ENCODE measurements at regions not wholly inside any gene's neighbourhood (a gene's known extent, or its start where the extent isn't known, plus 50 kb on each side); places are given as distances from the start of the nearest gene placed in this dataset.

DNA sequence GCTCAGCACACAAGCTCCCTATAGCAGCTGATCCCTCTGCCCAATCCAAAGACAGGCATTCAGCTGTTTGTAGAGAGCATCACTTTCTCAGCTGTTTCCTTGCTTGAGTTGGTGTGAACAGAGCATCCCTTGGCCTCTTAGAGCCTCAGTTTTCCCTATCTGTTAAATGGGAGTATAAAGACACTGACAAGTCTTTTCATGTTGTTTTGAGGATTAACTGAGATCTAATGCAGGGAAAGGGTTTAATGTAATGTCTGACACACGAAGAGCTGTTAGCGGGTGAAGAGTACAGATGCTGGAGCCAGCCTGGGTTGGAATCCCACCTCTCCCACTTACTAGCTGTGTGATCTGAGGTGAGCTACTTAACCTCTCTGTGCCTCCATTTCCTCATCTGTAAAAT lies 149.5 kb downstream of the PHETA1 start:
- no peak for TF ChIP-seq TCF12 (IDR thresholded peaks at IDR 0.05; ENCODE audit: low read depth)
- no peak for TF ChIP-seq YY1 (IDR thresholded peaks at IDR 0.05; ENCODE audit: low read depth)
- no peak for TF ChIP-seq REST (IDR thresholded peaks at IDR 0.05; ENCODE audit: low read depth)
- no peak for TF ChIP-seq CEBPB (IDR thresholded peaks at IDR 0.05)
- TF ChIP-seq TAF1 (IDR thresholded peaks at IDR 0.05; ENCODE audit: low read depth): no peak
- no peak for TF ChIP-seq RAD21 (IDR thresholded peaks at IDR 0.05; ENCODE audit: low read depth)
- TF ChIP-seq, protein P1, sequence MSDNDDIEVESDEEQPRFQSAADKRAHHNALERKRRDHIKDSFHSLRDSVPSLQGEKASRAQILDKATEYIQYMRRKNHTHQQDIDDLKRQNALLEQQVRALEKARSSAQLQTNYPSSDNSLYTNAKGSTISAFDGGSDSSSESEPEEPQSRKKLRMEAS (IDR thresholded peaks at IDR 0.05): no peak
- TF ChIP-seq NFIC (IDR thresholded peaks at IDR 0.05): no peak
- no peak for TF ChIP-seq EP300 (IDR thresholded peaks at IDR 0.05; ENCODE audit: borderline replicate concordance)
- no peak for TF ChIP-seq CREB1 (IDR thresholded peaks at IDR 0.05; ENCODE audit: low read depth)
- no peak for TF ChIP-seq EGR1 (IDR thresholded peaks at IDR 0.05)

Data from Ishikawa (cell line).